ENCODE measurements at regions not wholly inside any gene's neighbourhood (a gene's known extent, or its start where the extent isn't known, plus 50 kb on each side); places are given as distances from the start of the nearest gene placed in this dataset.

DNA sequence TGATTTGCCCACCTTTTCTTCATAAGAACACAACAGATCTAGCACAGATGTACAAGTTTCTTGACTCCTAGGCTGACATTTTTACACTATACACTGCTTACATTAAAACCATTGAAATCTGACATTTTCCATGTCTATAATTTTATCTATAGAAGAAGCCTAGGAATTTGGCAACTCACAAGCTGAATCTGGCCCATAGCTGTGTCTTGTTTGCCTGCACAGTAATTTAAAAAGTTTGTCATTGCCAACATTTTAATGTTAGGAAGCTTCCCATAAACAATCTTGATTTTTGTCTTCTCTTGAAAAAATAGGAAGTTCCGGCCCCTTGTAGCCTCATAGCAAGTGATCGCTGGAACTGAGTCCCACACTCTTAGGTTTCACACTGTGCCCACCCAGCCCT is 394.6 kb upstream of the AZI2 start:
- DNase-seq, result no peak

DNA sequence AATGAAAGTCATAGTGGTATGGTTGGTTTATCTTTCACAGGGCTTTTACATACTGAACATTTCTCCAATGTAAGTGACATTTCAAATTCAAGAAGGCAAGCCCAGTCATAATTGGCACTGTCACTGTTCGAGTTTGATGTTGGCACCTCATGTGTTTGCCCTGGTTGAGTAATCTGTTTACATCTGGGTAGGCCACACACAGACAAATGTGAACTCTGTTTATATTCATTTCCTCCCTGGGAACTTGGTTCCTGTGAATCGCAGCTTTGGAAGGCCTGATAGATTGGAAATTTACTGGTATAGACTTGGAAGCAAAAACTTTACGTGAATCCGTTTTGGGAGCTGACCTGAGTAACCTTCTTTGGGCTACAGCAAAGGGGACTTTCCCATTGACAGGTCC is 395.2 kb upstream of the AZI2 start:
- no peak for DNase-seq

DNA sequence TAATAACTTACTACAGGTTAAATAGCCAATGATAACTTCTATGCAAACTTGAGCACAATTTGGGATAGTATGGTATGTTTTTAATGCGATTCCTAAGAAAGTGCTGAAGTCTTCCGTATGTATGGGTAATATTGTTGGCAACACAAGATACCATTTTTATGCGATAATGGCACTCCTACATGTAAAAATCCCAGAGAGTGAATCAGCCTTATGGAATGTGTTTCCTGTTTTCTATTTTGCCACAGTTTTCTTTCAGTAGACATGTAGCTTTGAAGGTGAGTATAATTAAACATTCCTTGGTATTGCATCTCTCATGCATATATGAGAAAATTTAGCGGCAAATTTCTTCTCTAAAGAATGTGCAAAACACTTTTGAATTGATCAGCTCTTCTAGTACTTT is 396.8 kb upstream of the AZI2 start:
- DNase-seq, result no peak

DNA sequence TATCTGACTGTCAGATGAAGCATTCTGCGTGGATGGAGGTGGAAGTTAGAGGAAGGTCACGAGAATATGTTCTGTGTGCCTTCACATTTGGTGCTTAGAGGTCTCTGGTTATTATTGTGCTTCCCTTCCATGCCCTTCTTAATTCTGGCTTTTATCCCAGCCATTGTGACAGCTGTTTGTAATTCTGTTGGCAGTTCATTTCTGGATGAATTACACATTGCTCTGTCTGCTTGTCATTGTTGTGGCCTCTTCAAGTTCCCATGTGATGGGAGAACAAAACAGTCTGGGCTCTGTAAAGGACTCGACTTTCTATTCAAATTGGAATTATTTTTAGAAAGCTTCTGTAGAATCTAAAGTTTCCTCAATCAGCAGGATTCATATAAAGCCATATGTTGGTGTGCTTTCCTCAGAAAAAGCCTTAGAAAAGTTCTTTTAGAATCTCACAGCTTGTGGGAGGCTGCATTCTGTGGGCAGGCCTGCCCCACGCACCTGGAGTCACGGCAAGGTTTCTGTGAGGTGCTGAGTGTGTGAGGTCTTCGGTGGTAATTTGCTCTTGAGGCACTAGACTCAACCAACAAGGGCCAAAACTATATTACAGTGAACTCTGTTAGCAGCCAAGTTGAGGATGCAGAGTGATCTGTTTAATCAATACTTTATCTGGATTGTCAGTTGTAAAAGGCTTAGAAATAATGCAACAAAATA is 397.4 kb upstream of the AZI2 start:
- DNase-seq, result no peak

DNA sequence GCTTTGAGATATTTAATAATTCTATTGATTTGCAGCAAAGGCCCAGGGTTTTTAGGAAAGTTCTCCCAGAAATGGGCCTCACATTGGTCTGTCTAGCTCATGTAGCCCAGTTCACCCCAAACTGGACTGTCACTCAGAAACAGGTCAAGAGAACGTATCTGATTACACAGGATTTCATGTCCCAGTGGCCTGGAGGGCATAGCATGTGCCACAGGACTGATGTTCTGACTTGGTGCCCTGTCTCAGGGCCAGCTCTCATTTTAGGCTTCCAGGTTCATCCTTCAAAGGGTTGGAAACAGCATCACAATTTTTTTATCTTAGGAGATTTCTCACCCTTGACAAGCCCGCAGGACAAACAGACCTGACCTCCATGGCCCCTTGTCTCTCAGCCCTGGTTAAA is 398.4 kb upstream of the AZI2 start:
- no peak for DNase-seq

DNA sequence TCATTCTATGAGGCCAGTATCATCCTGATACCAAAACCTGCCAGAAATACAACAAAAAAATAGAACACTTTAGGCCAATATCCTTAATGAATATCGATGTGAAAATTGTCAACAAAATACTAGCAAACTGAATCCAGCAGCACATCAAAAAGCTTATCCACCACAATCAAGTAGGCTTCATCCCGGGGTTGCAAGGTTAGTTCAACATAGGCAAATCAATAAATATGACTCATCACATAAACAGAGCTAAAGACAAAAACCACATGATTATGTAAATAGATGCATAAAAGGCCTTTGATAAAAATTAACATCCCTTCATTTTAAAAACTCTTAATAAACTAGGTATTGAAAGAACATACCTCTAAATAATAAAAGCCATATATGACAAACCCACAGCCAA is 403.2 kb upstream of the AZI2 start:
- no peak for DNase-seq

DNA sequence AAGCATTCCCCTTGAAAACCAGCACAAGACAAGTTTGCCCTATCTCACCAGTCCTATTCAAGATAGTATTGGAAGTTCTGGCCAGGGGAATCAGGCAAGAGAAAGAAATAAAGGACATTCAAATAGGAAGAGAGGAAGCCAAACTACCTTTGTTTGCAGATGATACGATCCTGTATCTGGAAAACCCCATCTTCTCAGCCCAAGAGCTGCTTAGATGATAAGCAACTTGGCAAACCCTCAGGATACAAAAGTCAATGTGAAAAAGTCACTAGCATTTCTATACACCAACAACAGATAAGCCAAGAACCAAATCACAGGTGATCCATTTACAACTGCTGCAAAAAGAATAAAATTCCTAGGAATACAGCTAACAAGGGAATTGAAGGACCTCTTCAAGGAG is 403.7 kb upstream of the AZI2 start:
- no peak for DNase-seq

DNA sequence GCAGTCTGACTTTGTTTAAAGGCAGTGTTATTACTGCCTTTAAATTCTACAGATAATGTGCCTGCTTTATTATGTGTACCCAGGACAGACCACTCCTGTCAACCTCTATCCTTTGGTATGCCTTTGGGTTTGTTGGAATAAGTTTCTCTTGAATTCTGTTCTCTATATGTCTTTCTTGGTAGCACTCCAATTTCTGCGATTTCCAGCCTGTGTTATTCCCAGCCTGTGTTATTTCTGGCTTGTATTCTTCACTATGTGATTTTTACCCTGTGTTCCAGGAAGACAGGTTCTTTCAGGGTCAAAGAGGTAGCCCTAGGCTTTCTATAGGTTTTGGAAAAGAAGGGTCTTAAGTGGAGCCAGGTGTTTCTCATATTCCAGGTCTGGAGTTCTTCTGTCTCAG is 407.4 kb upstream of the AZI2 start:
- DNase-seq, result no peak

DNA sequence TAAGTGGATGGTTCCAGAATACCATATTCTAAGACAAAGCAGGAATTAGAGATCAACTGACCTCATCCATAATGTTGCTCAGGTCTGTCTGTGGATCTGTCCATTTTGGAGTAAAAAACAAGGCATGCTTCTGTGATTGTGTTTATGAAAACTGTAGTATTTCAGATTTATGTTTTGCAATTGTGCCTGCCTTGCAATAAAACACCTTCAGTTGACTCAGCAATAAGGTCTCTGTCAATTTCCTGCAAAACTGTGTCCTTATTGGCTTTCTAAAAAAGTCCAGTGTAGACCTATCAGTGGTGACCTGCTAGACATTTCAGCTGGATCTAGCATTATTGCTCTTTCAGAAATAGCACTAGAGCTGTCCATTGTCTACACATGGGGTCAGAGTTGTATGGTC is 409.5 kb upstream of the AZI2 start:
- DNase-seq, result no peak

DNA sequence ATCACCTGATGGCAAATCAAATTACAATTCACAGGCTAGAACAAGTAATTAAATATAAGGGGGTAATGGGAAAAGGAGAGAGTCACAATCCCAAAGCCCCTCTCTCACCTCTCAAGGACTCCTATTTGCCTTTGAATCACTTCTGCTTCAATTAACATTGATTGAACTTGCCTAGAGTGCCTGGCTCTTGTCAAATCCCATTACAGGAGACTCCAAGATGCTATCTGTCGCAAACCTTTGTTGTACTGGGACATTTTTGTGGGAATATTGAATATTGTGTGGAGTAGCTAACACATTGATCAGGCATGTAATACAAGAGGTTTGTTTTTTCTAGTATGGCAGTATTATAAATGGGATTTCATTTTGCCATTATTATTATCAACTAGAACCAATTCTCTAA is 412.8 kb upstream of the AZI2 start:
- DNase-seq, result no peak

DNA sequence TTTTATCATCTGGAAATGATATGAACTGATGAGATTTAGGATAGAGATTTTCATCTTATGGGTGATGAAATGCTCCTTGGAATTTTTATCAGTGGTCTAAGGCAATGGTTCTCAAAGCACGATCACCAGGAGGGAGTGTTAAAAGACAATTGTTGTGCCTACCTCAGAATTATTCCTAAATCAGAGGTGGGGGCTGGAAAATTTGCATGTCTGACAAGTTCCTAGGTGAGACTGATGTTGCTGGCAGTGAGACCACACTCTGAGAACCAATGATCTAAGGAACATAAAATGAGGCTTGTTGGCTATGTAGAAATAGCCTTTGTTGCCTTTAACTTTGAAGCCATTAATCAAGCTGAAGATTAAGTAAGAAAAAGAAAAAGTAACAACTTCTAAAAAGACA is 416.6 kb upstream of the AZI2 start:
- DNase-seq, result no peak

DNA sequence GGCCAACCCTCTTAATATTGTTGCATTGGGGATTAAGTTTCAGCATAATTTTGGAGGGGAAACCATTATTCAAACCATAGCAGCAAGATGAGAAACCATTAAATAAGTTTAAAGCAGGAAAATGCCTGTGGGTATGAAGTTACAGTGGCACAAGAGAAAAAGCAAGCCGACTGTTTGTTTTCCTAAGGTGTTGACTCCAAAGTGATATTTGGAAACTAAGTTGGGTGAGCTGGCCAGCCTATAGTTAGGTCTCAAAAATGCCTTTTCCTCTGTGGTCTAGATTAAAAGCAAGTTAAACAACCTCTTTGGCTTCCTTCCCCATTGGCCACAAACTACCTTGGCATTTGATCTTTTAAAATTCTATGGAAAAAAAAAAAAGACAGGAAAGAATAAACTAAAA is 419.8 kb upstream of the AZI2 start:
- no peak for DNase-seq

DNA sequence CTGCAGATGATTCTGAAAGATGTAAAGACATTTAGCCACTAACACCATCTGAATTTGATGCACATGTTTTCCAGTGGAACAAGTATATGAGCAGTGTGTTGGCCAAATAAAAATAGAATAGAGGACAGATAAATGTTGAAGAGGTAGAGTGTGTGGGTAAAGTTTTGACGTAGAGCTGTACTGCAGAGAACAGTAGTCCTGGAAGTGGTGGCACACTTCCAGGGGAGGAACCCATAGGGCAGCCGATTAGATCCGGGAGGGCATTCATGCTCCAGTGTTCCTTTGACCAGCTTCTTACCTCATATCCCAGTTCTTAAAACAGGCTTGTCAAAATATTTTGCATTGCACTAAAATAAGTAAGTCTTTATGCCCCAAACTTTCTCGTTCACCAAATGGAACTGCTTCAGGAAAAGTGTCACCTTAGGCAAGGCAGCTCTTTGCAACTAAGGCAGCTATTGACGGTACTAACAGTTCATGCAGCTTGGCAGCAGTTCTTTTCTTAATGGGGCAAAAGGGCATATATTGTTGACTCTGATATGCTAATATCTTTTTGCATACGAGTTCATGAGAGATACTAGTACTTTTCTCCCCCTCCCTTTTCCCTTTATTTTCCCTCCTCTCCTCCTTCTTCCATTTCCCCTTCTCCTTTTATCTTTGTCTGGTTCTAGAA is 429.3 kb upstream of the AZI2 start:
- DNase-seq, result no peak

DNA sequence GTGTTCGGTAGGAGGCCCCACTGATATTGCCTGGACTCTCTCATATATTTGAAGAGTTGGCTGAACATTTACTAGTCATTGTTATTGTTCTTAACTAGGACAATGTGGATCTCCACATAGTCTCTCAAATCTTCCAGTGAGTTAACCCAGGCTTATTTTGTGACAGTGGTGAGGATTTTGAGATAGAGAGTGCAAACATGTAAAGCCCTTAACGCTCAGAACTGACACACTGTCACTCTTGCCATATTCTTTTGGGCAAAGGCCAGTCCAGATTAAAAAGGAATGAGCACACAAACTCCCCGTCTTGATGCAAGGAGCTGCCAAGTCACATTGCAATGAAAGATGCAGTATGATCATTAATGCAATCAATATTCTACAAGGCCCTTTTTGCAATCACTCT is 431.9 kb upstream of the AZI2 start:
- DNase-seq, result no peak

DNA sequence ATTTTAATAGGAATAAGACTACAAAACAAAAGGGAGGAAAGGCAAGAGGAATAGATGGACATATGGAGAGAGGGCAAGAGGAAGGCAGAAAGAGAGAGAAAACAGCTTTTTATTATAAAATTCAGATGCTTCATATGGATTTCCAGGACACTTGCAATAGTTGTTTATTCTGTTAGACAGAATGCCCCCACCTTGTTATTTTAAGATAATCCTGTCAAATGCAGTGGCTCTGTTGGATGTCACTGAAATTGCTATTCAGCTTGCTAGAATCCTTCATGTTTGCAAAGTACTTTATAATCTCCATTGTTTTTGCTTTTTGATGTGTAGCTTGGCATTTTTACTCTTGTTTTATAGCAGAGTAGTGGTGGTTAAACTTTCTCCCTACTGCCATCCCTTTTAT is 432.4 kb upstream of the AZI2 start:
- DNase-seq, result no peak

DNA sequence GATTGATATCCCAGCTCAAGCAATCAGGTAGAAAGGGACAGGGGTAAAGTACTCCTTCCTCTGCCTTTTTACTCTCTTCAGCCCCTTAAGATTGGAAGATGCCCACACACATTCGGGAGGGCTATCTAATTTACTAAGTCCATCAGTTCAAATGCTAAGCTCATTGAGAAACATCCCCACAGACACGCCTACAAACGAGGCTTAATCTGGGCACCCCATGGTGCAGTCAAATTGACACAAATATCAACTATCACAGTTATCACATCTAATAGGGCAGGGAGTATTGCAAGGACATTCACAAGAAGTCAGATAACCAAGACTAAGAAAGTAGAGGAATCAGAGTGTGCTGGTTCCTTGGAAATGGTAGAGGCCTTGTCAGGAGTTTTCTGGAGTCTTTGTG is 437.8 kb upstream of the AZI2 start:
- DNase-seq, result no peak

DNA sequence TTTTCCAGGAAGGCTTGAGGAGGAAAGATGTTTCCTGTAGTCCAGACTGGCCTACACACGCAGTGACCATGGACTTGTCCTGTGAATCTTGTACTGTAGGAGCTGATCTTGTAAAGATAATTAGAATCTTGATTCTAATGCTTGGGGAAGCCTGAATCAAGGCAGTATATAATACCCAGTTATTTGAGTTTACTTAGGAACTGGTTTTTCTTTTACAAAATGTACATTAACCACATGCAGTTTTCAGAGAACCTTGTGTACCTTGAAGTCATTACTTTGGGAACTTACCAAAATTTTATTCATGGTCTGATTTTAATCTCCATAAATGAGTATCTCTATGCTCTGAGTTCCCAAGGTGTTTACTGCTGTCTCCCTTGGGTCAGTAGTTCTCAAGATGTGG is 439.9 kb upstream of the AZI2 start:
- no peak for DNase-seq

DNA sequence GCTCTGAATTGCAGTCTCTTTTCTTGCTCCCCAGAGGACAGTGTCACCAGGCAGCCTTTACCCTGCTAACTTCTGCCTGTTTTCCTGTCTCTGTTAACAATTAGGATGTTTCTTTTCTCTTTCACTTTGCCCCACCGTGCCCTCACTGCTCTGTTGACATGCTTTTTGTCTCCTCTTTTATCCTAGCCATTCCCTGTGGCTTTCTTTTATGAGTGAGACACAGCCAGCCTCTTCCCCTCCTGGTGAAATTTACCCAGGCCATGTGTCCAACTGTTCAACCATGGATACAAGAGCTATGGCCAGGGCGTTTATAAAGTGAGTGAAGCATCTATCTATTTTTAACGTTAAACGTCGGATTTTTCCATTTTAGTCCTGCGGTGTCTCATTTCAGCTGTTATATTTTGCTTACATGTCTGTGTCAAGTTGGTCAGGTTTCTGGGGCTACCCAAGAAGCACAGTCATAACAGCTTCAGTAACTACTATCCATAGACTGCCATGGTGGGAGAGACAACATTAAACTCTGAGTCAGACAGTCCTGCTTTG is 443.2 kb upstream of the AZI2 start:
- no peak for DNase-seq

DNA sequence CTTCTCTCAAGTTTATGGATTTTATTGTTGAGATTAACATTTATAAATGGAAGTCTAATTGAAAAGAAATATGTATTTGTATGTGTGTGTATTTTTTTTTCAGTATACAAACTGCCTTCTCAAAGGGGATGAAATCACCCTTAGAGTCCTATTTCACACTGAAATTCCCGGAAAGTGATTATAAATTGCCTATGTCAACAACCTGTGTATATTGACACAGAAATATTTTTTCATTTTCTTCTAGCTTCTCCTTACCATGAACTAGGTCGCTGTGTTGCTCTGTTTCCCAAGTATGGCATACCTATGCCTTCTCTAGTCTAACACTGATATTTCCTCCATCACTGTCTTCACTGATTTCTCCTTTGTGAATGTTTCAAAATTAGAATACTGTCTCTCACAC is 444.0 kb upstream of the AZI2 start:
- DNase-seq, result no peak

DNA sequence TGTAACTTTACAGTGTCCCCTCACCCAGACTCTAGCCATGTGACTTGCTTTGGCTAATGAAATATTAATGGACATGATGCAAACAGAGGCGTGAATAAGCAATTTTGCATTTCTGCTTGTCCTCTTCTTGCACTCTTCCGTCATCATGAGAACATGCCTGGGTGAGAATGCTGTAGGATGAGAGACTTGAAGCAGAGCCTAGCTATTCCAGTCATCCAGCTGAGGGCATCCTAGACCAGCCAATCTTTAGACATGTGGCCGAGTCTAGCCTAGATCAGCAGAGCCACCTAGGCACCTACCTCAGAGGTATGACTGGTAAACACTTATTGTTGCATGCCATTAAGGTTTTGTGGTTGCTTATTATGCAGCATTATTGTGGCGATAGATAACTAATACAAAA is 450.5 kb upstream of the AZI2 start:
- DNase-seq, result no peak

DNA sequence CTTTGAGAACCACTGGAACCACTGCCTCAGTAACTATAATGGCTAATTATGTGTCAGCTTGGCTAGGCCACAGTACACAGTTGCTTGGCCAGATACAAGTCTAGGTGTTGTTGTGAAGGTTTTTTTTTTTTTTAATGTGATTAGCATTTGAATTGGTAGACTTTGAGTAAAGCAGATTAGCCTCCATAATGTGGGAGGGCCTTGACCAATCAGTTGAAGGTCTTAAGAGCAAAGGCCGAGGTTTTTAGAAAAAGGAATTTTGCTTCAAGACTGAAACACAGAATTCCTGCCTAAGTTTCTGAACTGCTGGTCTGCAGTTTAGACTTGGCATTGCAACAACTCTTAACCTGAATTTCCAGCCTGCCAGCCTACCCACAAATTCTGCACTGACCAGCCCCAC is 451.6 kb upstream of the AZI2 start:
- no peak for DNase-seq

DNA sequence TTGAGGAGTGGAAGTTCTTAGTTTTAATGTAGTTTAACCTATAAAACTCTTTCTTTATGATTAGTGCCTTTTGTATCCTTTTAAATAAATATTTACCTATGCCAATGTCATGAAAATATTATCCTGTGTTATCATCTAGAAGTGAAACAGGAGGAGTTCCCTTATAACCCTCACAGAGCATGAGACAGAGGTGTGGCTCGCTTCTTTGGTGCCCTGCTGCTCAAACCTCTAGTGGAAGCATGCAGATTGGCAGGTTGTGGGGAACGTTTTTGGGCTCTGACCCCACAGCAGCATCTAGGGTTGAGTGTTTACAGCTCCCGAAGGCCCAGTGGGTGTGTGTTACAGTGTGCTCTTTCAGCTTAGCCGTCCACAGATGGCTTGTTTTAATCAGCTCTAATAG is 459.4 kb upstream of the AZI2 start:
- no peak for DNase-seq

DNA sequence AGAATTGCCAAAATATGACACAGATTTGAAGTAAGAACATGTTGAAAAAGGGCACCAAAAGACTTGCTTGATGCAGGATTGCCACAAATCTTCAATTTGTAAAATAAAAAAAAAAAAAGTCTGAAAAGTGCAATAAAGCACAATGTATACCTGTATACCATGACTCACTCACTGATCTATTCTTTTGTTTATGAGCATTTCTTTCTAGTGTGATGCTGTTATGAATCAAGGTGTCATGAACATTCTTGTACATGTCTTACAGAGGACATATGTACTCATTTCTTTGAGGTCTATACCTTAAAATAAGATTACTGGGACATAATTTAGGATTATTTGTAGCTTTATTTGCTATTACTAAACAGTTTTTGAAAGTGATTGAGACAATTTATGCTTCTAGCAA is 464.9 kb upstream of the RBMS3 start:
- no peak for DNase-seq

DNA sequence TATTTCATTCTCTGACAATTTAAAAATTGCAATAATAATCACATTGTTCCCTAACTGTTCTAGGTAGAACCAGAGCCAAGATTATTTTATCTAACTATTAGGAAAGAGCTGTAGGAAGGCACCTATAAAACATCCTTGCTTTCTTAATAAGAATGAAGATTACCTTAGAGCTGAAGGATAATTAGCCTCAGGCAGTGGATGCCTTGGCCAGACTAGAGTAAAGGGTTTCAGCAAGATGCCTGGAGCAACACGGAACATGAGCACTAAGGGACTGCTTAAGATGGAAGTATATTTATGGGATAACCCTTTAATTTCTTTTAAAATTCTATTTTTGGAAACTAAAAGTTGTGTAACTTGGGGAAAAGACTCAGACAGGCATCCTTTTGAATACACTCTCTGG is 456.6 kb upstream of the RBMS3 start:
- no peak for DNase-seq

DNA sequence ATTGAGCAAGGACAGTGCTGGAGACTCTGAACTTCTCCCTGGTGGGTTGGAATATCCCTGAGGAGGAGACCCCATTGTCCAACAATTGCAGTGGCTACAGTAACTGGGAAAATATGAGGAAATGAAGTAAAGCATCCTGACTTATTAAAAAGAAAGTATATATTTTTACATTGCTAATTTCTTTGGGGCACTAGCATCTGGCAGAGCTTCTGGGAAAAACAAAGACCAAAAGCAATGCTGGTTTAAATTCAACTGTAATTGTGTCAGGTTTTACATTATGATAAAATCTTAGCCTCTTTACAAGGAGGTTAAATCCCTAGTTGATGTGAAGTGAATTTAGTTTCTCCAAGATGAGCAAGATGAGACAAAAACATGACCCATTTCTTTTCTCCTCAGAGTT is 454.0 kb upstream of the RBMS3 start:
- no peak for DNase-seq

Data from hematopoietic multipotent progenitor cell treated with erythropoietin and hydrocortisone succinate and interleukin-3 and kit ligand, for 8 days (in vitro differentiated cells).